SK-N-SH treated with all-trans-retinoic acid at 6 μM for 48 hours (cell line): ENCODE measurements at regions not wholly inside any gene's neighbourhood (a gene's known extent, or its start where the extent isn't known, plus 50 kb on each side); places are given as distances from the start of the nearest gene placed in this dataset.

Source experiments
- ATAC-seq: fragments of 200-7000 bp; cut with Tn5 transposase; 3 replicates; pipeline ENCODE4 v1.9.1; 2020; ENCODE audit warnings: mild to moderate bottlenecking, moderate library complexity
- CSDC2 ChIP-seq: fragments of 250-450 bp; sonication (Bioruptor Pico); IDR thresholded peaks from 2 replicates; pipeline ENCODE4 v1.5.0; 2020; ENCODE audit warnings: mild to moderate bottlenecking, moderate library complexity
- ESRRG ChIP-seq: fragments of 250-450 bp; sonication (Bioruptor Pico); IDR thresholded peaks from 2 replicates; pipeline ENCODE4 v1.6.1; 2021; ENCODE audit warnings: mild to moderate bottlenecking
- GLIS3 ChIP-seq: fragments of 250-450 bp; sonication (Bioruptor Pico); IDR thresholded peaks from 2 replicates; pipeline ENCODE4 v1.5.0; 2020; ENCODE audit warnings: mild to moderate bottlenecking, moderate library complexity
- ISL1 ChIP-seq: fragments of 250-450 bp; sonication (Bioruptor Pico); IDR thresholded peaks from 2 replicates; pipeline ENCODE4 v2.1.2; 2022; ENCODE audit warnings: mild to moderate bottlenecking, moderate library complexity
- OSR1 ChIP-seq: fragments of 250-450 bp; sonication (Bioruptor Pico); IDR thresholded peaks from 2 replicates; pipeline ENCODE4 v1.8.0; 2022; ENCODE audit warnings: moderate library complexity, mild to moderate bottlenecking, inconsistent platforms
- PPARA ChIP-seq: fragments of 250-450 bp; sonication (Bioruptor Pico); IDR thresholded peaks from 2 replicates; pipeline ENCODE4 v1.5.0; 2020; ENCODE audit warnings: mild to moderate bottlenecking, borderline replicate concordance
- RARB ChIP-seq: fragments of 250-450 bp; sonication (Bioruptor Pico); IDR thresholded peaks from 2 replicates; pipeline ENCODE4 v1.8.0; 2021; ENCODE audit warnings: mild to moderate bottlenecking, moderate library complexity
- SNAI2 ChIP-seq: fragments of 250-450 bp; sonication (Bioruptor Pico); IDR thresholded peaks from 2 replicates; pipeline ENCODE4 v1.5.0; 2020; ENCODE audit warnings: mild to moderate bottlenecking, moderate library complexity
- TCF4 ChIP-seq: fragments of 250-450 bp; sonication (Bioruptor Pico); IDR thresholded peaks from 2 replicates; pipeline ENCODE4 v1.8.0; 2021; ENCODE audit warnings: mild to moderate bottlenecking, moderate library complexity, borderline replicate concordance
- TOX ChIP-seq: fragments of 250-450 bp; sonication (Bioruptor Pico); IDR thresholded peaks from 2 replicates; pipeline ENCODE4 v1.8.0; 2021; ENCODE audit warnings: mild to moderate bottlenecking, moderate library complexity, borderline replicate concordance
- ZC3H10 ChIP-seq: fragments of 250-450 bp; sonication (Bioruptor Pico); IDR thresholded peaks from 2 replicates; pipeline ENCODE4 v1.5.1; 2021; ENCODE audit warnings: mild to moderate bottlenecking, moderate library complexity
- ZFP3 ChIP-seq: fragments of 250-450 bp; sonication (Bioruptor Pico); IDR thresholded peaks from 2 replicates; pipeline ENCODE4 v1.5.0; 2020; ENCODE audit warnings: mild to moderate bottlenecking, moderate library complexity
- ZFP30 ChIP-seq: fragments of 450-650 bp; formaldehyde crosslinking; IDR thresholded peaks from 2 replicates; pipeline ENCODE4 v1.5.0; 2022; ENCODE audit warnings: mild to moderate bottlenecking, moderate library complexity
- ZNF565 ChIP-seq: fragments of 450-650 bp; formaldehyde crosslinking; conservative IDR thresholded peaks from 2 replicates; pipeline ENCODE4 v1.5.0; 2020; ENCODE audit warnings: low read depth, mild to moderate bottlenecking, moderate library complexity
- TF ChIP-seq, protein P1 (sequence below): fragments of 250-450 bp; sonication (Bioruptor Pico); IDR thresholded peaks from 2 replicates; pipeline ENCODE4 v1.5.1; 2021; ENCODE audit warnings: mild to moderate bottlenecking, moderate library complexity
- TF ChIP-seq, protein P2 (sequence below): fragments of 250-450 bp; sonication (Bioruptor Pico); IDR thresholded peaks from 2 replicates; pipeline ENCODE4 v1.5.1; 2020; ENCODE audit warnings: low read depth, mild to moderate bottlenecking, moderate library complexity
- TF ChIP-seq, protein P3 (sequence below): fragments of 250-450 bp; sonication (Bioruptor Pico); IDR thresholded peaks from 2 replicates; pipeline ENCODE4 v1.5.0; 2020; ENCODE audit warnings: mild to moderate bottlenecking, moderate library complexity
- TF ChIP-seq, protein P4 (sequence below): fragments of 250-450 bp; sonication (Bioruptor Pico); IDR thresholded peaks from 2 replicates; pipeline ENCODE4 v1.8.0; 2021; ENCODE audit warnings: low read depth, mild to moderate bottlenecking, moderate library complexity, borderline replicate concordance
- TF ChIP-seq, protein P5 (sequence below): fragments of 250-450 bp; sonication (Bioruptor Pico); IDR thresholded peaks from 2 replicates; pipeline ENCODE4 v1.8.0; 2020; ENCODE audit warnings: mild to moderate bottlenecking, moderate library complexity, borderline replicate concordance

DNA sequence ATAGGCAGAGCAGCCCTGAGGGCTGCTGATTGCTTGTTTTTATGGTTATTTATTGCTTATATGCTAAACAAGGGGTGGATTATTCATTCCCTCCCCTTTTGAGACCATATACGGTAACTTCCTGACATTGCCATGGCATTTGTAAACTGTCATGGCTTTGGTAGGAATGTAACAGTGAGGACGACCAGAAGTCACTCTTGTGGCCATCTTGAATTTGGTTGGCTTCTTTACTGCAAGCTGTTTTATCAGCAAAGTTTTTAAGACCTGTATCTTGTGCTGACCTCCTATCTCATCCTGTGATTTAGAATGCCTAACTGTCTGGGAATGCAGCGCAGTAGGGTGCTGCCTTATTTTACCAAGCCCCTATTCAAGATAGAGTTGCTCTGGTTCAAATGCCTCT is 531.8 kb upstream of the PRMT6 start (continued):
- no peak for TF ChIP-seq ZNF565
- no peak for TF ChIP-seq PPARA (CRISPR knock-in tag)

DNA sequence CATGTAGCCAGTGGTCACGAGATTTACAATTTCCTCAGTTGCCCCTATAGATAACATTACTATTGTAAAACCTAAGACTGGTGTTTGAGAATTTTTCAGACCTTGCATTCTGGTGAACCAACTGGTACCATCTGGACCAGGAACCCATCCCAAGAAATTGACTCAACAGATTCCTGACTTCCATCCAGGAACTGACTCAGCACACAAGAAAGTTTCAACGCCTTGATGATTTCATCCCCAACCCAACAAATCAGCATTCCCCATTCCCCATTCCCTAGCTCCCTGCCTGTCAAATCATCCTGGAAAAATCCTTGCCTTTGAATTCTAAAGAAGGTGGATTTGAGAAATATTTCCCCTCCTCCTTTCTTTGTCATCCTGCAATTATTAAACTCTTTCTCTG is 529.8 kb upstream of the PRMT6 start:
- ATAC-seq = no peak
- TF ChIP-seq ZNF565 = no peak
- no peak for TF ChIP-seq ESRRG (CRISPR knock-in tag)
- no peak for TF ChIP-seq ZFP30 (CRISPR knock-in tag)
- TF ChIP-seq CSDC2 (CRISPR knock-in tag) = no peak
- TF ChIP-seq TOX = no peak
- no peak for TF ChIP-seq SNAI2
- no peak for TF ChIP-seq GLIS3 (CRISPR knock-in tag)
- TF ChIP-seq, protein P1, sequence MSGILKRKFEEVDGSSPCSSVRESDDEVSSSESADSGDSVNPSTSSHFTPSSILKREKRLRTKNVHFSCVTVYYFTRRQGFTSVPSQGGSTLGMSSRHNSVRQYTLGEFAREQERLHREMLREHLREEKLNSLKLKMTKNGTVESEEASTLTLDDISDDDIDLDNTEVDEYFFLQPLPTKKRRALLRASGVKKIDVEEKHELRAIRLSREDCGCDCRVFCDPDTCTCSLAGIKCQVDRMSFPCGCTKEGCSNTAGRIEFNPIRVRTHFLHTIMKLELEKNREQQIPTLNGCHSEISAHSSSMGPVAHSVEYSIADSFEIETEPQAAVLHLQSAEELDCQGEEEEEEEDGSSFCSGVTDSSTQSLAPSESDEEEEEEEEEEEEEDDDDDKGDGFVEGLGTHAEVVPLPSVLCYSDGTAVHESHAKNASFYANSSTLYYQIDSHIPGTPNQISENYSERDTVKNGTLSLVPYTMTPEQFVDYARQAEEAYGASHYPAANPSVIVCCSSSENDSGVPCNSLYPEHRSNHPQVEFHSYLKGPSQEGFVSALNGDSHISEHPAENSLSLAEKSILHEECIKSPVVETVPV (CRISPR knock-in tag) = no peak
- TF ChIP-seq RARB (CRISPR knock-in tag) = no peak
- no peak for TF ChIP-seq ZC3H10 (CRISPR knock-in tag)

DNA sequence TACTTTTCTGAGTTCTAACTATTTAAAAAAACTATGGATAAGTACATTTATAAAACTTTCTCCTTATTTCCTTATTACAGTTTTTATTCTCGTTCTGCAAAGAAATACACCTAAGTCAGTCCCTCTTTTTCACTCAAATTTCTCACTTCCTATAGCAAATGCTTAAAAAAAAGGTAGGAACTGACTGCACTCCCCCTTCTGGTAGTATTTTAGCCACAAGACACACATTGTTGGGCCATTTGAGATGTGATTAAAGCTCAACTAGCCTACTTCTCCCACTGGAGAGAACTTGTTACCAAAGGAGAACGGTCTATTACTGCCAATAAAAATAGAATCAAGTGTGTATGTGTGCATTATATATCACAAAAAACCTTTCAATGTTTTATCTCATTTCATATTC is 521.9 kb upstream of the PRMT6 start:
- no peak for ATAC-seq

More for the DNA sequence above, 521.9 kb upstream of the PRMT6 start:
- TF ChIP-seq, protein P2, sequence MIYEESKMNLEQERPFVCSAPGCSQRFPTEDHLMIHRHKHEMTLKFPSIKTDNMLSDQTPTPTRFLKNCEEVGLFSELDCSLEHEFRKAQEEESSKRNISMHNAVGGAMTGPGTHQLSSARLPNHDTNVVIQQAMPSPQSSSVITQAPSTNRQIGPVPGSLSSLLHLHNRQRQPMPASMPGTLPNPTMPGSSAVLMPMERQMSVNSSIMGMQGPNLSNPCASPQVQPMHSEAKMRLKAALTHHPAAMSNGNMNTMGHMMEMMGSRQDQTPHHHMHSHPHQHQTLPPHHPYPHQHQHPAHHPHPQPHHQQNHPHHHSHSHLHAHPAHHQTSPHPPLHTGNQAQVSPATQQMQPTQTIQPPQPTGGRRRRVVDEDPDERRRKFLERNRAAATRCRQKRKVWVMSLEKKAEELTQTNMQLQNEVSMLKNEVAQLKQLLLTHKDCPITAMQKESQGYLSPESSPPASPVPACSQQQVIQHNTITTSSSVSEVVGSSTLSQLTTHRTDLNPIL (CRISPR knock-in tag) = no peak
- no peak for TF ChIP-seq ZFP3 (CRISPR knock-in tag)
- TF ChIP-seq, protein P3, sequence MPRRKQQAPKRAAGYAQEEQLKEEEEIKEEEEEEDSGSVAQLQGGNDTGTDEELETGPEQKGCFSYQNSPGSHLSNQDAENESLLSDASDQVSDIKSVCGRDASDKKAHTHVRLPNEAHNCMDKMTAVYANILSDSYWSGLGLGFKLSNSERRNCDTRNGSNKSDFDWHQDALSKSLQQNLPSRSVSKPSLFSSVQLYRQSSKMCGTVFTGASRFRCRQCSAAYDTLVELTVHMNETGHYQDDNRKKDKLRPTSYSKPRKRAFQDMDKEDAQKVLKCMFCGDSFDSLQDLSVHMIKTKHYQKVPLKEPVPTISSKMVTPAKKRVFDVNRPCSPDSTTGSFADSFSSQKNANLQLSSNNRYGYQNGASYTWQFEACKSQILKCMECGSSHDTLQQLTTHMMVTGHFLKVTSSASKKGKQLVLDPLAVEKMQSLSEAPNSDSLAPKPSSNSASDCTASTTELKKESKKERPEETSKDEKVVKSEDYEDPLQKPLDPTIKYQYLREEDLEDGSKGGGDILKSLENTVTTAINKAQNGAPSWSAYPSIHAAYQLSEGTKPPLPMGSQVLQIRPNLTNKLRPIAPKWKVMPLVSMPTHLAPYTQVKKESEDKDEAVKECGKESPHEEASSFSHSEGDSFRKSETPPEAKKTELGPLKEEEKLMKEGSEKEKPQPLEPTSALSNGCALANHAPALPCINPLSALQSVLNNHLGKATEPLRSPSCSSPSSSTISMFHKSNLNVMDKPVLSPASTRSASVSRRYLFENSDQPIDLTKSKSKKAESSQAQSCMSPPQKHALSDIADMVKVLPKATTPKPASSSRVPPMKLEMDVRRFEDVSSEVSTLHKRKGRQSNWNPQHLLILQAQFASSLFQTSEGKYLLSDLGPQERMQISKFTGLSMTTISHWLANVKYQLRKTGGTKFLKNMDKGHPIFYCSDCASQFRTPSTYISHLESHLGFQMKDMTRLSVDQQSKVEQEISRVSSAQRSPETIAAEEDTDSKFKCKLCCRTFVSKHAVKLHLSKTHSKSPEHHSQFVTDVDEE (CRISPR knock-in tag) = no peak
- TF ChIP-seq ISL1 = no peak
- TF ChIP-seq, protein P1 (CRISPR knock-in tag) = no peak
- no peak for TF ChIP-seq TCF4 (CRISPR knock-in tag)
- TF ChIP-seq, protein P4, sequence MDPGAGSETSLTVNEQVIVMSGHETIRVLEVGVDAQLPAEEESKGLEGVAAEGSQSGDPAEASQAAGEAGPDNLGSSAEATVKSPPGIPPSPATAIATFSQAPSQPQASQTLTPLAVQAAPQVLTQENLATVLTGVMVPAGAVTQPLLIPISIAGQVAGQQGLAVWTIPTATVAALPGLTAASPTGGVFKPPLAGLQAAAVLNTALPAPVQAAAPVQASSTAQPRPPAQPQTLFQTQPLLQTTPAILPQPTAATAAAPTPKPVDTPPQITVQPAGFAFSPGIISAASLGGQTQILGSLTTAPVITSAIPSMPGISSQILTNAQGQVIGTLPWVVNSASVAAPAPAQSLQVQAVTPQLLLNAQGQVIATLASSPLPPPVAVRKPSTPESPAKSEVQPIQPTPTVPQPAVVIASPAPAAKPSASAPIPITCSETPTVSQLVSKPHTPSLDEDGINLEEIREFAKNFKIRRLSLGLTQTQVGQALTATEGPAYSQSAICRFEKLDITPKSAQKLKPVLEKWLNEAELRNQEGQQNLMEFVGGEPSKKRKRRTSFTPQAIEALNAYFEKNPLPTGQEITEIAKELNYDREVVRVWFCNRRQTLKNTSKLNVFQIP (CRISPR knock-in tag) = no peak
- no peak for TF ChIP-seq CSDC2 (CRISPR knock-in tag)
- TF ChIP-seq SNAI2 = no peak
- no peak for TF ChIP-seq RARB (CRISPR knock-in tag)
- TF ChIP-seq ZC3H10 (CRISPR knock-in tag) = no peak
- TF ChIP-seq TOX = no peak
- TF ChIP-seq OSR1 = no peak
- TF ChIP-seq, protein P5, sequence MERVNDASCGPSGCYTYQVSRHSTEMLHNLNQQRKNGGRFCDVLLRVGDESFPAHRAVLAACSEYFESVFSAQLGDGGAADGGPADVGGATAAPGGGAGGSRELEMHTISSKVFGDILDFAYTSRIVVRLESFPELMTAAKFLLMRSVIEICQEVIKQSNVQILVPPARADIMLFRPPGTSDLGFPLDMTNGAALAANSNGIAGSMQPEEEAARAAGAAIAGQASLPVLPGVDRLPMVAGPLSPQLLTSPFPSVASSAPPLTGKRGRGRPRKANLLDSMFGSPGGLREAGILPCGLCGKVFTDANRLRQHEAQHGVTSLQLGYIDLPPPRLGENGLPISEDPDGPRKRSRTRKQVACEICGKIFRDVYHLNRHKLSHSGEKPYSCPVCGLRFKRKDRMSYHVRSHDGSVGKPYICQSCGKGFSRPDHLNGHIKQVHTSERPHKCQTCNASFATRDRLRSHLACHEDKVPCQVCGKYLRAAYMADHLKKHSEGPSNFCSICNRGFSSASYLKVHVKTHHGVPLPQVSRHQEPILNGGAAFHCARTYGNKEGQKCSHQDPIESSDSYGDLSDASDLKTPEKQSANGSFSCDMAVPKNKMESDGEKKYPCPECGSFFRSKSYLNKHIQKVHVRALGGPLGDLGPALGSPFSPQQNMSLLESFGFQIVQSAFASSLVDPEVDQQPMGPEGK (CRISPR knock-in tag) = no peak
